Adrenal gland (tissue), 5 donors: ENCODE measurements at regions not wholly inside any gene's neighbourhood (a gene's known extent, or its start where the extent isn't known, plus 50 kb on each side); places are given as distances from the start of the nearest gene placed in this dataset.
"Not testable (repeated sequence)": the region's sequence is repeated elsewhere in the genome, so short reads cannot be mapped to it uniquely, and the experiment has no call there.

Source experiments
- CTCF ChIP-seq, 6 experiments: fragments of 450-650 bp in 4 of 6; fragments of 200-600 bp in 2 of 6; sonication (generic) in 1 of 6; IDR thresholded peaks; 1 replicate in 5 of 6; 2 replicates in 1 of 6; pipeline versions ENCODE4 v1.5.1 to v1.8.0; 2016 to 2021; ENCODE audit warnings: antibody characterized with exemption in 6 of 6, mild to moderate bottlenecking in 2 of 6, moderate library complexity in 1 of 6
- POLR2A ChIP-seq, 2 donors: fragments of 450-650 bp; IDR thresholded peaks; one replicate each; pipeline ENCODE4 v1.6.1; 2017; ENCODE audit warnings: antibody characterized with exemption in 2 of 2, mild to moderate bottlenecking in 2 of 2, moderate library complexity in 1 of 2
- donor health status: DM: no; HTN: no; CAD: no.

GRCh38 chr1:232569554-232569921 lies 60.4 kb downstream of the SIPA1L2 start:
- TF ChIP-seq POLR2A, CTCF (IDR thresholded peaks at IDR 0.05): not testable (repeated sequence)
